Activated naive CD8-positive, alpha-beta T cell treated with anti-CD3 and anti-CD28 coated beads, Interleukin-2, amount 50 U/mL, for 24 hours (primary cell): ENCODE measurements at regions not wholly inside any gene's neighbourhood (a gene's known extent, or its start where the extent isn't known, plus 50 kb on each side); places are given as distances from the start of the nearest gene placed in this dataset.
"Not testable (repeated sequence)": the region's sequence is repeated elsewhere in the genome, so short reads cannot be mapped to it uniquely, and the experiment has no call there.

Experiments used
- ATAC-seq: fragments of 150-1000 bp; cut with Tn5 transposase; one replicate; pipeline ENCODE4 v1.10.0; 2021
- DNase-seq: peaks from one replicate; pipeline ENCODE4 v3.0.0; 2021
- H3K27ac Mint-ChIP-seq: one replicate; pipeline ENCODE4 v1.8.0; 2021; ENCODE audit warnings: mild to moderate bottlenecking, mixed read lengths
- H3K27me3 Mint-ChIP-seq: one replicate; pipeline ENCODE4 v1.8.0; 2021; ENCODE audit warnings: mixed read lengths
- H3K36me3 Mint-ChIP-seq: one replicate; pipeline ENCODE4 v1.8.0; 2021; ENCODE audit warnings: low read depth, mixed read lengths
- H3K4me1 Mint-ChIP-seq: one replicate; pipeline ENCODE4 v1.8.0; 2021; ENCODE audit warnings: mixed read lengths
- H3K4me3 Mint-ChIP-seq: one replicate; pipeline ENCODE4 v1.8.0; 2021; ENCODE audit warnings: mild to moderate bottlenecking, moderate library complexity, mixed read lengths
- H3K9me3 Mint-ChIP-seq: one replicate; pipeline ENCODE4 v1.8.0; 2021; ENCODE audit warnings: mixed read lengths

DNA sequence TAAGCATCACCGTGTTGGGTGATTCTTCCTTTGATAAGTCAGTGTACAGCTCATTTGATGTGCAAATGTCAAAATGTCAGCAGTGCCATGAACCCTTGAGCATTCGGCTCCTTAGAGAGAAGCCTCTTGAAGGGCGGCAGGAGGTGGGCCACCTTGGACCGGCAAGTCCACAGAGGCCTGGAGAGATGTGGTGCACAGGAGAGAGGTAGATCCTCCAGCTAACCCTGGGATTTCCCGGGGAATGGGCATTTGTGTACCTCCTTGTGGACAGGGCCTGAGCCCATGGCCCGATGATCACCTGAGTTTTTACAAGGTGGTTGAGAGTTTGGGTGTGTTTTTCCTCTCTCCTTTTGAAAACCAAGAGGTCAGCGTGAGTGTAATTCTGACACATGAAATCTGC lies 133.2 kb upstream of the RCN1 start:
- no peak for DNase-seq
- Mint-ChIP-seq H3K4me1 (no peaks in the 10 kb centered on the region), H3K27me3 (peaks cover 2% of the 10 kb centered on the region), H3K4me3 (no peak overlapping the region), H3K36me3 (no peaks in the 10 kb centered on the region), H3K27ac (no peak overlapping the region), H3K9me3 (no peaks in the 10 kb centered on the region)
- no peak for ATAC-seq

DNA sequence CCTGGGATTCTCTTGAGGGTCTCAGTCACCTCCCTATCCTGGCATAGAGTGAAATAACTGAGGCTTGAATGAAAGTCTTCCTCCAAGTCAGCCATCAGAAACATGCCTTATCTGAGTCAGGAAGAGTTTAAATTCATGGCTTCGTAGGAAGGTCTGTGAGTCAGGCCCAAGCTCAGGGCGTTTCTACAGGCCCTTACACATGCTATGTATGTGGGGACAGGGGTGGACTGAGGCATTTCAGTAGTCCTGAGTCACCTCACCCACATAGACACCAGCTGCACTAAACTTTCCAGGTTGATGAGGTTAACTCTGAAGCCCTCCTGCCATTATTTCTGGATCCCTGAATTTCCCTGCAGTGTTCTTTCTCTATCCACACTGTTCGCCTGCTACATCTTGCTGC lies 134.6 kb upstream of the RCN1 start:
- DNase-seq, result no peak
- Mint-ChIP-seq H3K27me3 (peaks cover 2% of the 10 kb centered on the region), H3K4me3 (no peak overlapping the region), H3K27ac (no peak overlapping the region), H3K9me3 (no peaks in the 10 kb centered on the region), H3K4me1 (no peaks in the 10 kb centered on the region), H3K36me3 (no peaks in the 10 kb centered on the region)
- ATAC-seq, result peak; percentile 83

GRCh38 chr11:31955838-31956237 lies 135.0 kb upstream of the RCN1 start:
- ATAC-seq (no peak), DNase-seq (no peak)
- Mint-ChIP-seq H3K4me1 (no peaks in the 10 kb centered on the region), H3K36me3 (no peaks in the 10 kb centered on the region), H3K27me3 (peaks cover 2% of the 10 kb centered on the region), H3K4me3 (no peak overlapping the region), H3K9me3 (no peaks in the 10 kb centered on the region), H3K27ac (no peak overlapping the region)

DNA sequence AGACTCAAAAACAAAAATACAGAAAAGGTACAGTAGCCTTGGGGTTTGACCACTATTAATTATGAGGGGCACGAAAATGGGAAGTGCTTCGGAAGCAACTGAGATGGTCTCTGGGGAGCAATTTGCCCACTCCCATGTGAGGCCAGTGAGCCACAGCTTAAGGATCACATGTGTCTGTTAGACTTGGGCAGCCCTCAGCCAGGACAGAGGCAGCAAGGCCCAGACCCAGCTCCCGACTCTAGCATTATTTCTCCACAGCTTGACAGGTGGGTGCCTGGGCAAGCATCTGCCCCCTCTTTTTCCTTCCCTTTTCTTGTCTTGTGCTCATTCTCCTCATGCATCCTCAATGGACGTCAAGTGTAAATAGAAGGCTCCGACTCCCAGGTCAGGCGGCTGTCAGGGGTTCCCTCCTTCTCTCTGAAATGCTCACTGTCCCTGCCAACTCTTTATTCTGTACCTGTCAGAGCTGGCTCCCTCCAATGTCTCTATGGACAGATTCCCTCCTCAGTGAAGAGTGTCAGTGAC lies 137.0 kb upstream of the RCN1 start:
- H3K4me1 Mint-ChIP-seq, result no peaks in the 10 kb centered on the region
- no peaks in the 10 kb centered on the region for H3K9me3 Mint-ChIP-seq
- H3K27ac Mint-ChIP-seq, result no peak overlapping the region
- peaks cover 2% of the 10 kb centered on the region for H3K27me3 Mint-ChIP-seq
- no peak overlapping the region for H3K4me3 Mint-ChIP-seq
- ATAC-seq, result no peak
- H3K36me3 Mint-ChIP-seq, result no peaks in the 10 kb centered on the region
- no peak for DNase-seq

GRCh38 chr11:31949733-31950200 lies 138.6 kb upstream of the PAX6 start:
- ATAC-seq, H3K27ac Mint-ChIP-seq, H3K4me3 Mint-ChIP-seq: not testable (repeated sequence)

GRCh38 chr11:31947051-31947450 lies 135.9 kb upstream of the PAX6 start:
- H3K27me3 Mint-ChIP-seq, result peaks cover 3% of the 10 kb centered on the region
- DNase-seq (no peak), ATAC-seq (no peak)
- no peak overlapping the region for H3K4me3 Mint-ChIP-seq
- no peak overlapping the region for H3K27ac Mint-ChIP-seq
- H3K36me3 Mint-ChIP-seq, result no peaks in the 10 kb centered on the region
- H3K4me1 Mint-ChIP-seq, result peaks cover 2% of the 10 kb centered on the region
- no peaks in the 10 kb centered on the region for H3K9me3 Mint-ChIP-seq

More at GRCh38 chr11:31949733-31950200, 138.6 kb upstream of the PAX6 start:
- not testable (repeated sequence) for H3K4me1 Mint-ChIP-seq, H3K9me3 Mint-ChIP-seq, H3K27me3 Mint-ChIP-seq, H3K36me3 Mint-ChIP-seq, DNase-seq

GRCh38 chr11:31943056-31943780 lies 132.1 kb upstream of the PAX6 start:
- Mint-ChIP-seq H3K27ac (no peak overlapping the region), H3K9me3 (no peaks in the 10 kb centered on the region), H3K27me3 (peaks cover 12% of the 10 kb centered on the region), H3K4me1 (peaks cover 2% of the 10 kb centered on the region), H3K4me3 (no peak overlapping the region), H3K36me3 (no peaks in the 10 kb centered on the region)
- no peak for DNase-seq
- peak; percentile 66 for ATAC-seq

GRCh38 chr11:31940371-31941037 lies 129.4 kb upstream of the PAX6 start:
- no peak overlapping the region for H3K4me3 Mint-ChIP-seq
- H3K4me1 Mint-ChIP-seq, result peaks cover 2% of the 10 kb centered on the region
- H3K9me3 Mint-ChIP-seq, result no peaks in the 10 kb centered on the region
- H3K36me3 Mint-ChIP-seq, result no peaks in the 10 kb centered on the region
- no peak overlapping the region for H3K27ac Mint-ChIP-seq
- ATAC-seq (no peak), DNase-seq (no peak)
- H3K27me3 Mint-ChIP-seq, result peaks cover 12% of the 10 kb centered on the region

DNA sequence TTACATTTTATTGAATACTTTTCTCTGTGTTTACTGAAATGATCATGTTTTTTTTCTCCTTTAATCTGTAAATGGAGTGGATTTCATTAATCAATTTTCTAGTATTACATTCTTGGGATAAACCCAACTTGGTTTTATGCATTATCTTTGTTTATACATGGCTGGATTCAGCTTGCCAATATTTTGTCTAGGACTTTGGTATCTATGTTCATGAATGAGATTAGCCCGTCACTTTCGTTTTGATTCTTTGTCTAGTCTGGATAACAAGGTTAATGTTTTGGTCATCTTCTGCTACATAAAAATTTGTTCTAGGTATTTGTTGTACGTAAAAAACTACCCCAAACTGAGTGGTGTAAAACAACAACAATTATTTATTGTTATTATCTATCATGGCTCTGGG lies 127.9 kb upstream of the PAX6 start:
- no peak overlapping the region for H3K27ac Mint-ChIP-seq
- peaks cover 9% of the 10 kb centered on the region for H3K27me3 Mint-ChIP-seq
- DNase-seq, result no peak
- peaks cover 2% of the 10 kb centered on the region for H3K4me1 Mint-ChIP-seq
- no peak for ATAC-seq
- no peaks in the 10 kb centered on the region for H3K9me3 Mint-ChIP-seq
- no peaks in the 10 kb centered on the region for H3K36me3 Mint-ChIP-seq
- H3K4me3 Mint-ChIP-seq, result no peak overlapping the region

DNA sequence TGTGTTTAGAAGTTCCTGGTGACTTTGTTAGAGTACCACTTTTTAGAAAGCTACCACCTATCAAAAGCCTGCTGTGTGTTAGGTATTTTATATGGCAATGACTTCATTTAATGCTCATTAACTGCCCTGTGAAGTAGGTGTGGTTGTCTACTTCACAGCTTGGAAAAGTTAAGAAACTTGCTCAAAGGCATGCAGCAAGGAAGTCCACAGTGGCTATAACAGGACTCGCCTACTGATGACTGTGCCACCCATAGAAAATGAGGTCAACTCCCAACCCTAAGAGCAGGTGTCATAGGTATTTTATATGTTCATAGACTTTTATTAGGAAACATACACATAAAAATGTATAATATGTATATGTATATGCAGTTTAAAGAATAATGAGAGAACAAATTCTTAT lies 125.2 kb upstream of the PAX6 start:
- no peaks in the 10 kb centered on the region for H3K4me1 Mint-ChIP-seq
- H3K36me3 Mint-ChIP-seq, result no peaks in the 10 kb centered on the region
- H3K27me3 Mint-ChIP-seq, result peaks cover 15% of the 10 kb centered on the region
- H3K4me3 Mint-ChIP-seq, result no peak overlapping the region
- DNase-seq (no peak), ATAC-seq (no peak)
- H3K9me3 Mint-ChIP-seq, result no peaks in the 10 kb centered on the region
- H3K27ac Mint-ChIP-seq, result no peak overlapping the region

DNA sequence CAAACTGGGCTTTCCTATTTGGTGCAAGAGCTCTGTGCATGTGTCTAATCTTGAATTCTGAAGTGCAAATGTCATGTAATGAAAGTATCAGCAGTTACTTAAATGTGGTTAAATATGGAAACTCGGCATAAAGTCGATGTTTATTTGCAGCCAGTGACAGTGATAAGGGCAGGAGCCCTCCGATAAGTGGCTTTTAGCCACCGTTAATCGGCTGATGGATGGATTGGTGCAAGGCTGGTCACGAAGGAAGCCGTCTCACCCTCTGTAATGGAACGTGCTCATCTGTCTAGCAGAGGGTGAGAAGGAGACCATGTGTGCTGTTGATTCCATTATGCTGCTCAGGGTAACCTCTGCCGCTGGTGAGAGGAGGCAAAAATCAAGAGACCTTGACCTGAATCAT lies 121.8 kb upstream of the PAX6 start:
- Mint-ChIP-seq H3K27me3 (peaks cover 16% of the 10 kb centered on the region), H3K4me1 (no peaks in the 10 kb centered on the region), H3K36me3 (no peaks in the 10 kb centered on the region), H3K9me3 (no peaks in the 10 kb centered on the region), H3K27ac (no peak overlapping the region), H3K4me3 (no peak overlapping the region)
- no peak for ATAC-seq
- no peak for DNase-seq

- H3K4me1 Mint-ChIP-seq, result no peaks in the 10 kb centered on the region
- no peaks in the 10 kb centered on the region for H3K36me3 Mint-ChIP-seq
- H3K27ac Mint-ChIP-seq, result no peak overlapping the region
- no peaks in the 10 kb centered on the region for H3K9me3 Mint-ChIP-seq
- no peak for ATAC-seq
- no peak for DNase-seq
- H3K27me3 Mint-ChIP-seq, result peaks cover 10% of the 10 kb centered on the region
- no peak overlapping the region for H3K4me3 Mint-ChIP-seq
Observed at GRCh38 chr11:31927982-31928381, 116.9 kb upstream of the PAX6 start.

- Mint-ChIP-seq H3K27me3 (peaks cover 13% of the 10 kb centered on the region), H3K4me1 (no peaks in the 10 kb centered on the region), H3K4me3 (no peak overlapping the region), H3K36me3 (no peaks in the 10 kb centered on the region), H3K9me3 (no peaks in the 10 kb centered on the region), H3K27ac (no peak overlapping the region)
- no peak for ATAC-seq
- DNase-seq, result no peak
Observed at GRCh38 chr11:31926816-31927528, 115.8 kb upstream of the PAX6 start.

DNA sequence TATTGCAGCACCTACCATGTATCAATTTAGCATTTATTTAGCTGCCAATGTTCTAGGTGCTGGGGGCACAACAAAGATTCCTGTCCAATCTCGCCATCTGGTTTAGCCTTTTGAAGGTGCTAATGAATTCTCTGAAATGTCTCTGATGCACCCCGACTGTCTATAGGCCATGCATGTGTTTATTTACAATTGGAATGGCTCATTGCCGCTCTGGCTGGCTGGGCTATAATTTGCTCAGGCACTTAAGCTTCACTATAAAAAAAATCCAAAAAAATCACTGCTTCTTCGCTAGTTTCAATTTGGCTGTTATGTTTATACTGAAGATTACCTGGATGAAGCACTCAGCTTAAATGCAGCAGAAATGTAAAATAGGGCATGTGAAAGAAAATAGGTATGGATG lies 115.0 kb upstream of the PAX6 start:
- no peak for ATAC-seq
- no peaks in the 10 kb centered on the region for H3K4me1 Mint-ChIP-seq
- DNase-seq, result no peak
- no peaks in the 10 kb centered on the region for H3K9me3 Mint-ChIP-seq
- no peak overlapping the region for H3K4me3 Mint-ChIP-seq
- no peaks in the 10 kb centered on the region for H3K36me3 Mint-ChIP-seq
- H3K27me3 Mint-ChIP-seq, result peaks cover 13% of the 10 kb centered on the region
- H3K27ac Mint-ChIP-seq, result no peak overlapping the region

DNA sequence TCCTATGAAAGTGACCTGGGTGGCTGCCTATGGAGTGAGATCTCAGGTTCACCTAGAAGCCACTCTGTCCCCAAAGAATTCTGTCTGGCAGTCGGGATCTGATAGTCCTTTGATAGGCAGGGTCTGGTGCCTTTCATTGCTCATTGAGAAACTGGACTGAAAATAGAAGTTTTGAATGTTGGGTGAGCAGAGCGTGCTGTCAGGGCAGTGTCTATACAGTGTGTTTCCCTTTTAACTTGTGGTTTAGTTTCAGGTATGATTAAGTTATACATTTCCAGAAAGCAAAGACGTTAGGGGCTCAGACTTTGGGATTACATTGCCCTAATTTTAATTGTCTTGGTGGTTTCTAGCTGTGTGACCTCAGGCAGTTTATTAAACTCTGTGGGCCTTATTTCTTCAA lies 111.3 kb upstream of the PAX6 start:
- H3K9me3 Mint-ChIP-seq, result no peaks in the 10 kb centered on the region
- no peak overlapping the region for H3K27ac Mint-ChIP-seq
- H3K4me1 Mint-ChIP-seq, result no peaks in the 10 kb centered on the region
- no peak overlapping the region for H3K4me3 Mint-ChIP-seq
- no peaks in the 10 kb centered on the region for H3K36me3 Mint-ChIP-seq
- DNase-seq (no peak), ATAC-seq (no peak)
- H3K27me3 Mint-ChIP-seq, result peaks cover 5% of the 10 kb centered on the region
